ENCODE measurements at regions not wholly inside any gene's neighbourhood (a gene's known extent, or its start where the extent isn't known, plus 50 kb on each side); places are given as distances from the start of the nearest gene placed in this dataset.

- intact Hi-C loops (cut with DNase I), result no loop called here
- DNase-seq (ENCODE audit: low spot score), result no peak
Measured at GRCh38 chr7:35415411-35415822, 161.5 kb upstream of the TBX20 start.

- intact Hi-C loops (cut with DNase I), result no loop called here
- DNase-seq (ENCODE audit: low spot score), result no peak
Measured at GRCh38 chr7:35411331-35411730, 157.4 kb upstream of the TBX20 start.

DNA sequence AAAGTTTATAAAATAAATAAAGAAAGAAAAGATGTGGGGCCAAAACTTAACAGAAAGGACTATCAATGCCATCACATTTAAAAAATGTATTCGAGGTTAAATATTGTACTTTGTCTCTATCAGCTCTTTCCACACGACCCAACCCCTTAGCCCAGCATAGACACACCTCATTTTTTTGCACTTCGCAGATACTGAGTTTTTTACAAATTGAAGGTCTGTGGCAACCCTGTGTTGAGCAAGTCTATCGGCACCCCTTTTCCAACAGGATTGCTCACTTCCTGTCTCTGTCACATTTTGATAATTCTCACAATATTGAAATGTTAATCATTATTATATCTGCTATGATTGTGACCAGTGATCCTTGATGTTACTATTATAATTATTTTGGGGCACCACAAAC is 151.6 kb upstream of the TBX20 start:
- no peak for DNase-seq (ENCODE audit: low spot score)
- intact Hi-C loops (cut with DNase I), result no loop called here

GRCh38 chr7:35401217-35401879 is 147.4 kb upstream of the TBX20 start:
- DNase-seq (ENCODE audit: low spot score), result no peak
- intact Hi-C loops (cut with DNase I), result no loop called here

GRCh38 chr7:35399840-35400239 is 145.9 kb upstream of the TBX20 start:
- intact Hi-C loops (cut with DNase I), result no loop called here
- DNase-seq (ENCODE audit: low spot score), result no peak

GRCh38 chr7:35399216-35399615 is 145.3 kb upstream of the TBX20 start:
- intact Hi-C loops (cut with DNase I), result no loop called here
- DNase-seq (ENCODE audit: low spot score), result no peak

DNA sequence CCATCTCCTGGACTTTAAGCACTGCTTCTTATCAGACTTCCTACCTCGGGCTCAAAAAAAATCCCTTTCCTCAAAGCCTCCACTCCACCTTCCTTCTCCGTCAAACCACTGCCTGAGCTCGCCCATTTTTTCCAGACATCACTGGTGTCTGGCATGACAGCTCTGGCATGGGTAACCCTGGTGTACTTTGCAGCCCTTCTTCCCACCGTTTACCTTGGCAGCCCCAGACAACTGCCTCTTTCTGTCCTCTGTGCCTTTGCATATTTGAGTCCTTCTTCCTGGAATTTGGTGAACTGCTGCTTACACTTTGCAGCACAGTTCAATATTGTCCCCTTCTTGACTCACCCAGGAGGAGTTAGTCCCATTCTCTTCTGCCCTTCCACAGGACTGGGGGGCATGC is 144.6 kb upstream of the TBX20 start:
- intact Hi-C loops (cut with DNase I), result no loop called here
- DNase-seq (ENCODE audit: low spot score), result no peak

- intact Hi-C loops (cut with DNase I), result no loop called here
- no peak for DNase-seq (ENCODE audit: low spot score)
Measured at GRCh38 chr7:35390146-35390545, 136.2 kb upstream of the TBX20 start.

- DNase-seq (ENCODE audit: low spot score), result no peak
- intact Hi-C loops (cut with DNase I), result no loop called here
Measured at GRCh38 chr7:35389636-35390035, 135.7 kb upstream of the TBX20 start.

DNA sequence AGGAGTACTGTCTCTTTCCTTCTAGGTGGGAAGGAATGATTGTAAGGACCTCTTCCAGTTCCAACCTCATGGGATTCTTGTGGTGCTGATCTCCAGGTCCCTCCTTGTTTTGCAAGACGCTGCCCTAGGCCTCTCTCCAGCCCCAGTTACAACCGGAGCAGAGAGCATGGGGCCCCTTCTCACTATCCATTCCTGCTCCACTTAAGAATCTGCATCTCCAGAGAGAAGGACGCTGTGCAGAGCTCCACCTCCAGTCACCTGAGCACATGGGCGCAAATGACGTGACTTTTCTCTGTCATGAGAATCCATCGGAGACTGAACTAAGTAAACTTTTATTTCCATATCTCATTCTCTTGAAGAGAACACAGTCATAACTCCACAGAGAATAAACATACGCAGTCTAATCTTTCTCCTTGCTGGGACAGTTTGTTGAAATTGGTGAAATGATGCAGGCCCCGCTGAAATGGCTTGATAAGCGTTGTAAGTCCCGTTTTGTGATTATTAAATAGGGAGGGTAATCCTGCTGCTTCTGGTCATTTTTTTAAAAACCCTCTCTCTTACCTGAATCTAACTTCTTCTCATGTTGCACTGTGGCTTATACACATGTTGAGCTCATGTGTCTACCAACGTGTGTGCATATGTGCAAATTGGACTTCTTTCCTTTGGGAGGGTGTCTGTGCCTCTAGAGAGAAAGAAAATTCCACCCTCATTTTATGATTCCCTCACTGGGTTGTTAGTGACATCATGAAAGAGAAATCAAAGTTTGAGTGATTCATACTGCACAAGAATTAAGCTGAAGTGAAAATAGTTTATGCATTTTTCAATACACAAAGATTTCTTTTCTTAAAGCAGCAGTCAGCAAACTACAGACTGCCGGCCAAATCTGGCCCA is 133.2 kb upstream of the TBX20 start:
- intact Hi-C loops (cut with DNase I), result no loop called here
- DNase-seq (ENCODE audit: low spot score), result no peak

DNA sequence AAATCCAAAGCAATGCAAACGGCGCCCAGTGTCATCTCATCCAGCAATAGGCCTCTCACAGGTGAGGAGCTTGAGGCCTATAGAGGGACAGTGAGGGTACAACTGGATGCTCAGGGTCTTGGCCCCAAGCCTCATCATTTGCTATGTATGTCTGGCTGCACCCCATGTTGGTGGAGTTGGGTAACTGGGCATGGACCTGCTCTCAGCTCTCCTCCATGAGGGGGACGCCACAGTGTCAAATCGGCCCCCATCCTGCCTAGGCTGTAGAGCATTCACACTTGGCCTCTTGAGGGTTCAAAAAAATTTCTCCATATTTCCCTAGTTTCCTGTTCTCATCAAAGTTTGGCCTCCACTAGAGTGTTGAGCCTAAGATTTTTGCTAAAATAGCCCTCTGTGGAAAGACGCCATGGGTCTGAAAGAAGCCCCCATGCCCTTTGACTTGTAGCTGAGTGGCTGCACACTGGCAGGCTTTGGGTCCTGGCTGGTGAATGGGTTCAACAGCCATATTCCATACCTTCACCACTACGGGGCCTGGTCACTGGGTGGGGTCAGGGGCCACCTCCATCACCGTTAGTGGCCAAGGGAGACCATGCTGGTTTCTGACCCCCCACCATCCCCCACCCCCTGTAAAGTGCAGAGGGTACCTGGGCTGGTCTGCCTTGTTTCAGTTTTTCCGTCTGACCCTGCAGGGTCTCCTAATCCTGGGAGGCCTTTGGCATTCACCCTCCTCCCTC is 132.3 kb upstream of the TBX20 start:
- no peak for DNase-seq (ENCODE audit: low spot score)
- intact Hi-C loops (cut with DNase I), result no loop called here

DNA sequence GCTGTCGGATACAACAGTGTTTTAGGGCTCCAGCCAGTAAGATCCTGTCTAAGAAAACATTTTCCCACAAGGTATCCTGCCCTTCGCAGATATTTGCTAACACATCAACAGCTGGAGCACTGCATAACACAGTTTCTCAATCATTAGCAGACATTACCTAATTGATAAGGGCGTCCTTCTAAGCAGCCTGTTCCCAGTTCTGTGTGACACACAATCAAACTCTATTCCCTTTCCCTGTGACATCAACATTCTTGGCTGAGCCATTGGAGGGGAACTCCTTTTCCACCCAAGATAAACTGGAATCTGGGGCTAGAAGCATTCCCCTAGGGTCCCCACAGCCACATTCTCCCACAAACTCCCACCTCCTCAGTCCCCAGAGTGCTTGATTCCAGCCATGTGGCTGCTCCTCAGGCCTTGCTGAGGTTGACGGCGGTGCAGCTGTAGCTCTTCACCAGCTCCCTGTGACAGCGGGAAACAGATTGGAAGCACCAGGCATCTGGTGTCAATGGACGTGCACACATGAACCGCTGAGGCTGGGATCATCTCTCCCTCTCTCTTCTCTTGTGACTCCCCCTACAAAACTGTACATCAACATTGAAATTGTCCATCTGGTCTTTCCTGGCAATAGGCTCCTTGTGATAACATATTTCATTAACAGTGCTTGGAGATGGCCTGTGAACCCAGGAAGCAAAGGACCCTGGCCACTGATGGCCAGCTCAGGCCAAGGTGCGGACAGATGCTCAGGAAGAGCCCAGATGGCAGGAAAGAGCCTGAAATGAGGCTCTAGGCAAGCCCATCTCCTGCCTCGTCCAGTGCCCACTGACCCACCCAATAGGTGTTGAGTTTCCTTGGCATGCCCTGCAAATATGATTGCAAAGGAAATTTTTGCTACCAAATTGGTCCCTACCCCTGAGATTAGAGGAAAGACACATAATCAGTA is 131.1 kb upstream of the TBX20 start:
- intact Hi-C loops (cut with DNase I), result no loop called here
- DNase-seq (ENCODE audit: low spot score), result no peak

DNA sequence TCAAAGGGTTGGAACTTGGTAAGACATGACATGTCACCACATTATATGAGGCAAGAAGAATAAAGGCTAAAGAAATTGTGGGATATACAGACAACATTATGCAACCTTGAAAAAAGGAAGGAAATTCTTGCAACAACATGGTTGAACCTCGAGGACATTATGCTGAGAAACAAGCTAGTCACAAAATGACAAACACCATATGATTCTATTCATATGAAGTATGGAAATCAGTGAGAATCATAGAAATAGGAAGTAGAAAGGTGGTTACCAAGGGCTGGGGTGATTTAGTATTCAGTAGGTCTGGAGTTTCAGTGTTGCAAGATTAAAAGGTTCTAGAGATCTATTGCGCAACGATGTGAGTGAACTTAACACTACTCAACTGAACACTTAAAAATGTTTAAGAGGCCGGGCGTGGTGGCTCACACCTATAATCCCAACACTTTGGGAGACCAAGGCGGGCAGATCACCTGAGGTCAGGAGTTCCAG is 126.9 kb upstream of the TBX20 start:
- DNase-seq (ENCODE audit: low spot score), result no peak
- intact Hi-C loops (cut with DNase I), result no loop called here

- DNase-seq (ENCODE audit: low spot score), result no peak
- intact Hi-C loops (cut with DNase I), result no loop called here
Measured at GRCh38 chr7:35379481-35379880, 125.6 kb upstream of the TBX20 start.

GRCh38 chr7:35375516-35375915 is 121.6 kb upstream of the TBX20 start:
- no peak for DNase-seq (ENCODE audit: low spot score)
- intact Hi-C loops (cut with DNase I), result no loop called here

GRCh38 chr7:35374858-35375257 is 121.0 kb upstream of the TBX20 start:
- DNase-seq (ENCODE audit: low spot score), result no peak
- intact Hi-C loops (cut with DNase I), result no loop called here

- no peak for DNase-seq (ENCODE audit: low spot score)
- intact Hi-C loops (cut with DNase I), result no loop called here
Measured at GRCh38 chr7:35371221-35371620, 117.3 kb upstream of the TBX20 start.

DNA sequence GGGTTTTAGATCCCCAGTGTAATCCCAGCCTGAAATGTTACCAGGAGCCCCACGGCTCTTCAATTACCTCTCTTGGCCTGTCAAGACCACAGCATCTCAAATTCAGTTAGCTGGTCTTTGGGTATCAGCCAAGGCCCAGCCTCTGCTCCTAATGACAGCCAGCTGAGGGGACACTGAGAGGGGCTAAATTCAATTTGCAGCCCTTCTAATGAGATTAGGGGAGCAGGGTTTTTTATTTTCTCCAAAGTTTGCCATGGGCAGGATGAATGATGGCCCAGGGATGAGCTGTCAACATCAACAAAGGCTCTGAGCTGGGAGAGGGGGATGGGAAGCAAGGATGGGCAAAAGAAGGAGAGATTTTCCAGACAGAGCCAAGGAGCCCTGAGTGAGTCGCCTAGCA is 116.8 kb upstream of the TBX20 start:
- intact Hi-C loops (cut with DNase I), result no loop called here
- no peak for DNase-seq (ENCODE audit: low spot score)

Data from posterior vena cava (tissue), 2 donors.